Astrocyte of the spinal cord (primary cell): ENCODE measurements at regions not wholly inside any gene's neighbourhood (a gene's known extent, or its start where the extent isn't known, plus 50 kb on each side); places are given as distances from the start of the nearest gene placed in this dataset.
"Not testable (repeated sequence)": the region's sequence is repeated elsewhere in the genome, so short reads cannot be mapped to it uniquely, and the experiment has no call there.

Source experiments
- DNase-seq: peaks from one replicate; pipeline ENCODE4 v3.0.0; 2011; ENCODE audit warnings: low read depth, low spot score
- H3K4me3 ChIP-seq: 2 replicates; pipeline ENCODE4 v1.5.1; 2011; ENCODE audit warnings: low read depth, mild to moderate bottlenecking, low read length, moderate library complexity
- in situ Hi-C: cut with HindIII; loops from 2 replicates; pipeline ENCODE4 v1.10.0; 2017; ENCODE audit warnings: low sequenced_read_pairs

- in situ Hi-C loops, H3K4me3 ChIP-seq, DNase-seq: not testable (repeated sequence)
Measured at GRCh38 chr21:13812191-13812590, 202.6 kb downstream of the POTED start.

DNA sequence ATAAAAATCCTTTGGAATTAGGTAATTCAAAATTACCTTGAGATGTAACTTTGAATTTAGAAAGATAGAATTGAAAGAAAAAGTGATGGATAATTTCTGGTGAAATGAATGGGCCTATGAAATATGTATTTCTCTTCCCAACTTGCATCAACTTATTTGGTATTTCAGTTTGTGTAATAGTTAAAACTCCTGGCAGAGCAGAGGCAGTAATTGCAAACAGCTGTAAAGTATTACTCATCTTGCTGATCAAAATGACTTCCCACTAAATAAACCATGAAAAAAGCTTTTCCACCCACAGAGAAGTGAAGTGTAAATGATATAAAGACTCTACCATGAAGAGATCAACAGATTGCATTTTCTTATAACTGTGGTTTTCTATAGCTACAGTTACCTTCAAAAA is 201.0 kb downstream of the POTED start:
- in situ Hi-C loops, DNase-seq, H3K4me3 ChIP-seq: not testable (repeated sequence)

DNA sequence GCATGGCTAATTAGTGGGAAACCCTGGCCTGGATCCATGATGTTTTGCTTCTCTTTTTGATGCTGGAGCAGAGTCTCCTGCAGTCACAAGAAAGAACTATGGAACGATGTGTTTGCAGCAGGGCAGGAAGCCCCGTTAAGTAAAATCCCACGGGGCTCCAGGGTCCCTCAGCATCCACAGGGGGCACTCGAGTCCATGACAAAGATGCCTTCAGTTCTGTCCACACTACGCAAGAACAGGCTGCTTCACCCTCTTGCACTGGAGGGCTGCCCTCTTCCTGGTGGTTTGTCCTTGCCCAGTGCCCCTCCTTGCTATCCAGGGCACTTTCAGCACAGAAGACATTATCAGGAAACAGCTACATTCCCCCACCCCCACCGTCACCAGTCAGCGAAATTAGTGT is 196.9 kb downstream of the POTED start:
- DNase-seq, in situ Hi-C loops, H3K4me3 ChIP-seq: not testable (repeated sequence)

- in situ Hi-C loops, H3K4me3 ChIP-seq, DNase-seq: not testable (repeated sequence)
Measured at GRCh38 chr21:13802757-13803156, 193.2 kb downstream of the POTED start.
